ENCODE measurements at regions not wholly inside any gene's neighbourhood (a gene's known extent, or its start where the extent isn't known, plus 50 kb on each side); places are given as distances from the start of the nearest gene placed in this dataset.

DNA sequence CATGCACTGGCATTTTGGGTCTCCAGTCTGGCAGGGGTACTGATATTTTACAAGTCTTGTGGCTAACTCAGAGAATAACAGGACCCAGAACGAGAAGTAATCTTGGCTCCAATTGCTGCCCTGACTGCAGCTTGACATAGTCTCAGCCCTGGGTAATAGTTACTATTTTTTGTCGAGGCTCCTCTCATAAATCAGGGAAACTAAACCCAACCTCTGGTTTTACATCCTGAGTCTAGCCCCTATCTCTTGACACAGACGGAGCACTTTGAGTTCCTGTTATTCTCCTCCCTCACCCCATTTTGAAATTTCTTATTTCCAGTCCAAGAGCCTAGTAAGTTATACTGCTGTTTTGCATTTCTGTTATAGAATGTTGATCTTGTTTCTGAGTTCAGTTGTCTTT, 276.1 kb upstream of the GOLIM4 start:
- H3K4me1 Mint-ChIP-seq (ENCODE audit: low read depth) = no peaks in the 10 kb centered on the region
- H3K27me3 Mint-ChIP-seq = no peaks in the 10 kb centered on the region
- no peak overlapping the region for H3K4me3 Mint-ChIP-seq
- ChIA-PET POLR2A (no interaction called here), CTCF (no interaction called here)
- no peak for DNase-seq
- peaks cover 7% of the 10 kb centered on the region for H3K9me3 Mint-ChIP-seq
- H3K36me3 Mint-ChIP-seq = no peaks in the 10 kb centered on the region
- intact Hi-C loops (cut with micrococcal nuclease) = no loop called here
- no peak overlapping the region for H3K27ac Mint-ChIP-seq

DNA sequence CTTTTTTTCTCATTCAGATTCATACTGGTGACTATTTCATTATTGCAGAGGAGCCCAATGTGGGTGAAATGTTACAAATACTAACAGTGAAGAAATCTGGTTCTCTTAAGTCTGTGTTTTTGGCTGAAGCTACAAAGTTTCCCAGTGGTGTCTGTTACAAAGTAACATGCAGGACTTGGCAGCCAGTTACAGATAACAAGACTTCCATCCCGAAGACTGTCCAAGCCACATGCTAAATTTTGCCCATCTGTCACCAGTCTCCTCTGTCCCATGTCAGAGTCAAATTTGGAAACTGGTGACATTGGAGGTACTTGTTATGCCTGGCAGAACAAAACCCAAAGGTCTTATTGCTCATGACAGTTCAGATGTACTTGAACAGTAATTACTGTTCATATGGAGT, 269.2 kb upstream of the GOLIM4 start:
- intact Hi-C loops (cut with micrococcal nuclease) = no loop called here
- no peaks in the 10 kb centered on the region for H3K4me1 Mint-ChIP-seq (ENCODE audit: low read depth)
- H3K27me3 Mint-ChIP-seq = no peaks in the 10 kb centered on the region
- CTCF ChIA-PET = no interaction called here
- POLR2A ChIA-PET = no interaction called here
- no peak overlapping the region for H3K27ac Mint-ChIP-seq
- H3K9me3 Mint-ChIP-seq = no peaks in the 10 kb centered on the region
- H3K36me3 Mint-ChIP-seq = no peaks in the 10 kb centered on the region
- no peak for DNase-seq
- no peak overlapping the region for H3K4me3 Mint-ChIP-seq

GRCh38 chr3:168362661-168363247, 267.0 kb upstream of the GOLIM4 start:
- Mint-ChIP-seq H3K9me3 (no peaks in the 10 kb centered on the region), H3K27ac (no peak overlapping the region), H3K4me3 (no peak overlapping the region), H3K27me3 (no peaks in the 10 kb centered on the region), H3K36me3 (no peaks in the 10 kb centered on the region), H3K4me1 (ENCODE audit: low read depth) (no peaks in the 10 kb centered on the region)
- intact Hi-C loops (cut with micrococcal nuclease) = no loop called here
- CTCF ChIA-PET = no interaction called here
- no peak for DNase-seq
- POLR2A ChIA-PET = no interaction called here

GRCh38 chr3:168362156-168362555, 266.4 kb upstream of the GOLIM4 start:
- no peaks in the 10 kb centered on the region for H3K9me3 Mint-ChIP-seq
- POLR2A ChIA-PET = no interaction called here
- no peaks in the 10 kb centered on the region for H3K36me3 Mint-ChIP-seq
- H3K27me3 Mint-ChIP-seq = no peaks in the 10 kb centered on the region
- no peak for DNase-seq
- intact Hi-C loops (cut with micrococcal nuclease) = no loop called here
- H3K4me3 Mint-ChIP-seq = no peak overlapping the region
- H3K4me1 Mint-ChIP-seq (ENCODE audit: low read depth) = no peaks in the 10 kb centered on the region
- H3K27ac Mint-ChIP-seq = no peak overlapping the region
- CTCF ChIA-PET = no interaction called here

DNA sequence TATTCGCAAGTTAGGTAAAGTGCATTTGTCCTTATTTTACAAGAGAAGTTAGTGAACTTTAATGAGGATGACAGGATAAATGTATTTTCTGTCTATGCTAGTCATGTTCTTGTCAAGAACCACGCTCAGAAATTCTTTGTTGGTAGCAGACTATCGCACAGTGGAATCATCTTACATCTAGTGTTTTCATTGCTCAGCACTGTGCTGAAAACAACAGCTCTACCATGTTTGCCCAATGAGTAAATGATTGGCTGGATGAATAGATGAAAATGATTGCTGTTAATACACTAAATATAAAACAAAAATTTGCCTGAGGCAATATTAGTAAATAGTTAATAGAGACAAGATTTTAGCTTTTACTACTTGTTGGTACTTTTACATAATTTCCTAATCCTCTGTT, 265.3 kb upstream of the GOLIM4 start:
- Mint-ChIP-seq H3K27me3 (no peaks in the 10 kb centered on the region), H3K9me3 (no peaks in the 10 kb centered on the region), H3K4me3 (no peak overlapping the region), H3K27ac (no peak overlapping the region), H3K4me1 (ENCODE audit: low read depth) (no peaks in the 10 kb centered on the region), H3K36me3 (no peaks in the 10 kb centered on the region)
- intact Hi-C loops (cut with micrococcal nuclease) = no loop called here
- POLR2A ChIA-PET = no interaction called here
- CTCF ChIA-PET = no interaction called here
- DNase-seq = no peak

GRCh38 chr3:168342946-168343850, 247.5 kb upstream of the GOLIM4 start:
- H3K36me3 Mint-ChIP-seq = no peaks in the 10 kb centered on the region
- no peak overlapping the region for H3K27ac Mint-ChIP-seq
- no peak overlapping the region for H3K4me3 Mint-ChIP-seq
- peaks cover 3% of the 10 kb centered on the region for H3K9me3 Mint-ChIP-seq
- CTCF ChIA-PET = no interaction called here
- no peaks in the 10 kb centered on the region for H3K27me3 Mint-ChIP-seq
- POLR2A ChIA-PET = no interaction called here
- intact Hi-C loops (cut with micrococcal nuclease) = no loop called here
- H3K4me1 Mint-ChIP-seq (ENCODE audit: low read depth) = no peaks in the 10 kb centered on the region
- no peak for DNase-seq

- Mint-ChIP-seq H3K9me3 (peaks cover 3% of the 10 kb centered on the region), H3K36me3 (no peaks in the 10 kb centered on the region), H3K27ac (no peak overlapping the region), H3K4me3 (no peak overlapping the region), H3K4me1 (ENCODE audit: low read depth) (no peaks in the 10 kb centered on the region), H3K27me3 (no peaks in the 10 kb centered on the region)
- ChIA-PET POLR2A (no interaction called here), CTCF (no interaction called here)
- intact Hi-C loops (cut with micrococcal nuclease) = no loop called here
- DNase-seq = no peak
Measured at GRCh38 chr3:168341956-168342936, 246.5 kb upstream of the GOLIM4 start.

DNA sequence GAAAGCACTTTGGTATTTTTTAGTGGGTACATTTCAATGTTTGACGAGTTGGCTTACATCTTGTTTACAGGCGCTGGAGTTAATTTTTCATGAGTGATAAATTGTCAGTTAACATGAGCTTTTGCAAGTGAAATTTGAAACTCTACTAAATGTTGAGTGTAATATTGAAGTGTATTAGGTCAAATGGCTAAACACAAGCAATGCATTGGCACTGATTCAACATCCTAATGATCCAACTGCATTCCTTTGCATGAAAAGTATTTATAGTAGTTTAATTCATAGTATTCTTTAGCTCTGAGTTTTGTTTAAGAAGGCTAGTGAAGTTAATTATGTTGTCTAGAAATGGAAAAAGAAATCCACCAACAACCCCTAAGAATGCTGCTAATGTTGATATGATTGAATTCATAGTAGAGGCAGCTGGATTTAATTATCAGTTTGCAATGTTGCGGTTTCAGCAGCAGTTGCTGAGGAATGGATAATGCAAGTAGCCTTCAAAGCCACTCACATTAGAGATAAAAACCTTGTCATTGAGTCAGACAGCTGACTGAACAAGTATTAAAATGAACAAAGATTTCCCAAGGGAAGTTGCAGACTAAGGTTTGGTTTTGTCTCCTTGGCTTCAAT, 245.6 kb upstream of the GOLIM4 start:
- intact Hi-C loops (cut with micrococcal nuclease) = no loop called here
- Mint-ChIP-seq H3K4me3 (no peak overlapping the region), H3K27ac (no peak overlapping the region), H3K36me3 (no peaks in the 10 kb centered on the region), H3K27me3 (no peaks in the 10 kb centered on the region), H3K4me1 (ENCODE audit: low read depth) (no peaks in the 10 kb centered on the region), H3K9me3 (peaks cover 3% of the 10 kb centered on the region)
- POLR2A ChIA-PET = no interaction called here
- no peak for DNase-seq
- CTCF ChIA-PET = no interaction called here

- Mint-ChIP-seq H3K36me3 (no peaks in the 10 kb centered on the region), H3K4me3 (no peak overlapping the region), H3K27ac (no peak overlapping the region), H3K9me3 (peaks cover 3% of the 10 kb centered on the region), H3K4me1 (ENCODE audit: low read depth) (no peaks in the 10 kb centered on the region), H3K27me3 (no peaks in the 10 kb centered on the region)
- ChIA-PET CTCF (no interaction called here), POLR2A (no interaction called here)
- DNase-seq = no peak
- intact Hi-C loops (cut with micrococcal nuclease) = no loop called here
Measured at GRCh38 chr3:168338161-168338560, 242.4 kb upstream of the GOLIM4 start.

- Mint-ChIP-seq H3K27ac (no peak overlapping the region), H3K36me3 (no peaks in the 10 kb centered on the region), H3K9me3 (peaks cover 3% of the 10 kb centered on the region), H3K4me1 (ENCODE audit: low read depth) (no peaks in the 10 kb centered on the region), H3K27me3 (no peaks in the 10 kb centered on the region), H3K4me3 (no peak overlapping the region)
- intact Hi-C loops (cut with micrococcal nuclease) = no loop called here
- ChIA-PET CTCF (interaction anchor here (0.6 kb wide), 1 partner anchor 81 kb away, joined by 3 read pairs; no protein-coding TSS in a partner anchor), POLR2A (no interaction called here)
- no peak for DNase-seq
Measured at GRCh38 chr3:168336276-168336675, 240.6 kb upstream of the GOLIM4 start.

GRCh38 chr3:168333410-168333935, 237.7 kb upstream of the GOLIM4 start:
- H3K4me3 Mint-ChIP-seq = no peak overlapping the region
- H3K36me3 Mint-ChIP-seq = no peaks in the 10 kb centered on the region
- no peaks in the 10 kb centered on the region for H3K27me3 Mint-ChIP-seq
- intact Hi-C loops (cut with micrococcal nuclease) = no loop called here
- no peaks in the 10 kb centered on the region for H3K4me1 Mint-ChIP-seq (ENCODE audit: low read depth)
- ChIA-PET CTCF (no interaction called here), POLR2A (no interaction called here)
- no peak overlapping the region for H3K27ac Mint-ChIP-seq
- no peak for DNase-seq
- H3K9me3 Mint-ChIP-seq = peaks cover 3% of the 10 kb centered on the region

DNA sequence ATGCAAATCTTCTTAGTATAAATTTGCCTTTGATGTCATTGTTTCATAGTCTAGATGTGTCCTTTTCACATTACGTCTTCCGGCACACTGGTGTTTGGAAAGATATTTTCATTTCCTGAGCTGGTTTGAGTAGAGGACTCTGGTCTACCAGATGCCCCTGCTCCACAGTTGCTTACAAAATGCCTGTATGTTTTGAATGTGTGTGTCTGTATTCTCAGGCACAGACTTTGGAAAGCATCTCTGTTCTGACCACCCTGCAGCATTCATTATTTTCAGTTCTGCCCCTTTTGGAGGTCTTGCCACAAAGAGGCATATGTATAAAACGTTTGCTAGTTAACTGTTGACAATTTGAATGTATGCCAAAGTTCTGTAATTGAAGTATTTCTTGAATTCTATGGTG, 236.0 kb upstream of the GOLIM4 start:
- Mint-ChIP-seq H3K27ac (no peak overlapping the region), H3K9me3 (peaks cover 3% of the 10 kb centered on the region), H3K4me3 (no peak overlapping the region), H3K27me3 (no peaks in the 10 kb centered on the region), H3K36me3 (no peaks in the 10 kb centered on the region), H3K4me1 (ENCODE audit: low read depth) (no peaks in the 10 kb centered on the region)
- intact Hi-C loops (cut with micrococcal nuclease) = no loop called here
- DNase-seq = no peak
- CTCF ChIA-PET = no interaction called here
- POLR2A ChIA-PET = no interaction called here

Data from activated CD4-positive, alpha-beta memory T cell treated with anti-CD3 and anti-CD28 coated beads for 36 hours (primary cell).